ENCODE measurements at regions not wholly inside any gene's neighbourhood (a gene's known extent, or its start where the extent isn't known, plus 50 kb on each side); places are given as distances from the start of the nearest gene placed in this dataset.

DNA sequence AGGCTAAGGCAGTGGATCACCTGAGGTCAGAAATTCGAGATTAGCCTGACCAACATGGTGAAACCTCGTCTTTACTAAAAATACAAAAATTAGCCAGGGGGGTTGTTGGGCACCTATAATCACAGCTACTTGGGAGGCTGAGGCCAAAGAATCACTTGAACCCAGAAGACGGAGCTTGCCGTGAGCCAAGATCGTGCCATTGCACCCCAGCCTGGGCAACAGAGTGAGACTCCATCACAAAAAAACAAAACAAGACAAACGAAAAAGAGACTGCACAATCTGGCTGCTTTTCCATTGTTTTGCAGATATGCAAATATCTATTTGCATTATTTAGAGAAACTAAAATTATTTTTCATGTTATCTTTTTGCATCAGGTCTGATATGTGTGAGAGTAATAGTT lies 83.6 kb downstream of the ZNF486 start:
- TF ChIP-seq POLR2A (IDR thresholded peaks at IDR 0.05; ENCODE audit: low read depth, low read length) (no peak), TAF1 (IDR thresholded peaks at IDR 0.05; ENCODE audit: low read depth, low read length) (no peak)

Data from GM12891 (cell line).